CD4-positive, CD25-positive, alpha-beta regulatory T cell (primary cell): ENCODE measurements at regions not wholly inside any gene's neighbourhood (a gene's known extent, or its start where the extent isn't known, plus 50 kb on each side); places are given as distances from the start of the nearest gene placed in this dataset.

Experiments
- ATAC-seq, 2 donors: fragments of 150-1000 bp; cut with Tn5 transposase; one replicate each; pipeline ENCODE4 v1.10.0; 2021; ENCODE audit warnings: low read depth in 2 of 2, moderate number of reproducible peaks in 2 of 2, moderate library complexity in 1 of 2
- DNase-seq, 3 donors: peaks; one replicate each; pipeline versions ENCODE4 v3.0.0 to v3.0.0-alpha.2; 2012 to 2022; ENCODE audit warnings: mixed read lengths in 1 of 3
- H3K27ac ChIP-seq: one replicate; pipeline ENCODE4 v1.7.0; 2013; ENCODE audit warnings: mild to moderate bottlenecking, low read length; ENCODE audit not compliant: insufficient read depth, poor library complexity, severe bottlenecking
- H3K27me3 ChIP-seq: one replicate; pipeline ENCODE4 v1.7.0; 2013; ENCODE audit warnings: low read length; ENCODE audit not compliant: control insufficient read depth, insufficient read depth
- H3K36me3 ChIP-seq: one replicate; pipeline ENCODE4 v1.7.0; 2013; ENCODE audit warnings: mild to moderate bottlenecking, low read length, moderate library complexity; ENCODE audit not compliant: control insufficient read depth, insufficient read depth
- H3K4me1 ChIP-seq: 2 replicates; pipeline ENCODE4 v1.7.0; 2013; ENCODE audit warnings: mild to moderate bottlenecking, low read length; ENCODE audit not compliant: insufficient read depth, control insufficient read depth, poor library complexity, severe bottlenecking
- H3K4me3 ChIP-seq: one replicate; pipeline ENCODE4 v1.7.0; 2013; ENCODE audit warnings: low read depth, mild to moderate bottlenecking, low read length, moderate library complexity
- H3K9me3 ChIP-seq, 2 experiments: 1 replicate in 1 of 2; 2 replicates in 1 of 2; pipeline ENCODE4 v1.7.0; 2013; ENCODE audit warnings: low read length in 2 of 2, mild to moderate bottlenecking in 1 of 2, moderate library complexity in 1 of 2; ENCODE audit not compliant: control insufficient read depth in 2 of 2
- H3K27ac Mint-ChIP-seq, 3 donors: one replicate each; pipeline ENCODE4 v1.8.0; 2020 to 2022; ENCODE audit warnings: mild to moderate bottlenecking in 3 of 3, mixed read lengths in 3 of 3, moderate library complexity in 2 of 3
- H3K27me3 Mint-ChIP-seq: one replicate; pipeline ENCODE4 v1.8.0; 2022; ENCODE audit warnings: mild to moderate bottlenecking, mixed read lengths
- H3K36me3 Mint-ChIP-seq: one replicate; pipeline ENCODE4 v1.8.0; 2020; ENCODE audit warnings: mixed read lengths
- H3K4me1 Mint-ChIP-seq, 4 donors: one replicate each; pipeline ENCODE4 v1.8.0; 2020 to 2022; ENCODE audit warnings: mixed read lengths in 4 of 4, mild to moderate bottlenecking in 1 of 4
- H3K4me3 Mint-ChIP-seq, 4 donors: one replicate each; pipeline ENCODE4 v1.8.0; 2020 to 2022; ENCODE audit warnings: mild to moderate bottlenecking in 4 of 4, mixed read lengths in 4 of 4, moderate library complexity in 3 of 4
- H3K9me3 Mint-ChIP-seq, 7 donors: one replicate each; pipeline ENCODE4 v1.8.0; 2020 to 2022; ENCODE audit warnings: mixed read lengths in 7 of 7, mild to moderate bottlenecking in 3 of 7, moderate library complexity in 2 of 7

DNA sequence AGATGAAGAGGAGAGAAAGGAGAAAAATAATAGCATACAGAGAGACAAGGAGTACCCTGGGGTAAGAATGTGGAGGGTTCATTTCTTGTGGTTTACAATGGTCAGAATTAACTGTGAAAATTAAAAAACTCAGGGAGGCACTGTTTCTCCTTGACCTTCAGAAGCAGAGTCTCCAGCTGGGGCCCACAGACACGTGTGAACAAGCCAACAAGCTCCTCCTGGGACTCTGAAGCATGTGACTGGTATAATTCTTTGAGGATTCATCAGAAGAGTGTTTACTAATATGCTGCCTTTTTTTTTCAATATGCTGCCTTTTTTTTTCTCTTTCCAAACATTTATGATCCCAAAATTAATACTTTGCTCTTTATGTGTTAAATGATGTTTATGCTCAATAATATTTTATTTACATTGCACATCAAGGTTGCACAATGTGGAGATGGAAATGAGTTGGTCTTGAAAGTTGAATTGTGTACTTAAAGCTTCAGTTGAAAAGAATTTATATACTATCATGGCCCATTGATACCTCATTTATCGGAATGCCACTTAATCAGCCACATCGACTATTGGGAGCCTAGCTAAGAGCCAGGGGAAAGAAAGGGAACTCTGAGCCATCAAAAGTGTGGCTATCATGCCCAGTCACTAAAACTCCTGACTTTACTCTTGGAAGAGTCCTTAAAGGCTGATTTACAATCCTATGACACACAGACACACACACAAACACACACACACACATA, 134.7 kb upstream of the RHOBTB1 start:
- no peak overlapping the region for H3K27ac ChIP-seq
- no peaks in the 10 kb centered on the region for H3K4me1 ChIP-seq
- peak overlapping the region in 1 of 3 donors; percentile 14 for H3K27ac Mint-ChIP-seq
- no peak for ATAC-seq
- DNase-seq: no peak
- H3K4me3 Mint-ChIP-seq: no peak overlapping the region
- no peaks in the 10 kb centered on the region for H3K36me3 ChIP-seq
- H3K27me3 Mint-ChIP-seq: no peaks in the 10 kb centered on the region
- peaks cover 0 to 3% (median 0%) of the 10 kb centered on the region in 7 donors for H3K9me3 Mint-ChIP-seq
- no peaks in the 10 kb centered on the region for H3K27me3 ChIP-seq
- H3K4me1 Mint-ChIP-seq: no peaks in the 10 kb centered on the region
- H3K36me3 Mint-ChIP-seq: no peaks in the 10 kb centered on the region
- no peaks in the 10 kb centered on the region for H3K9me3 ChIP-seq
- no peak overlapping the region for H3K4me3 ChIP-seq

DNA sequence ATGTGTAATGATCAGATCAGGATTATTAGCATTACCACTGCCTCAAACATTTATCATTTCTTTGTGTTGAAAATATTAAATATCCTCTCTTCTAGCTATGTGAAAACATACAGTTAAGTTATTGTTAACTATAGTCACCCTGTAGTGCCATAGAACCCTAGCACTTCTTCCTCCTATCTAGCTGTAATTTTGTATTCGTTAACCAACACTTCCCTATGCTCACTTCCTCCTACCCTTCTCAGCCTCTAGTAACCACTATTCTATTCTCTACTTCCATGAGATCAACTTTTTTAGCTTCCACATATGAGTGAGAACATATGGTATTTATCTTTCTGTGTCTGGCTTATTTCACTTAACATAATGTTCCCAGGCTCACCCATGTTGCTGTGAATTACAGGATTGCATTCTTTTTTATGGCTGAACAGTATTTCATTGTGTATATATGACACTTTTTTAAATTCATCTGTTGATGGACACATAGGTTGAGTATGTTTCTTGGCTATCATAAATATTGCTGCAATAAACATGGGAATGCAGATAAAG, 132.7 kb upstream of the RHOBTB1 start:
- no peaks in the 10 kb centered on the region for H3K9me3 ChIP-seq
- no peak overlapping the region for H3K4me3 Mint-ChIP-seq
- peaks cover 0 to 2% (median 0%) of the 10 kb centered on the region in 4 donors for H3K4me1 Mint-ChIP-seq

GRCh38 chr10:61073391-61073790, 129.4 kb upstream of the RHOBTB1 start:
- no peaks in the 10 kb centered on the region for H3K4me1 ChIP-seq
- Mint-ChIP-seq H3K27me3 (no peaks in the 10 kb centered on the region), H3K27ac (no peak overlapping the region), H3K4me3 (no peak overlapping the region), H3K9me3 (peaks cover 0 to 3% (median 0%) of the 10 kb centered on the region in 7 donors), H3K36me3 (no peaks in the 10 kb centered on the region), H3K4me1 (peaks cover 0 to 2% (median 0%) of the 10 kb centered on the region in 4 donors)
- no peaks in the 10 kb centered on the region for H3K9me3 ChIP-seq
- DNase-seq (no peak), ATAC-seq (no peak)
- H3K4me3 ChIP-seq: no peak overlapping the region
- no peaks in the 10 kb centered on the region for H3K36me3 ChIP-seq
- no peak overlapping the region for H3K27ac ChIP-seq
- H3K27me3 ChIP-seq: no peaks in the 10 kb centered on the region

More for the DNA sequence above, 132.7 kb upstream of the RHOBTB1 start:
- H3K27ac Mint-ChIP-seq: no peak overlapping the region
- H3K27me3 ChIP-seq: no peaks in the 10 kb centered on the region
- H3K9me3 Mint-ChIP-seq: peaks cover 0 to 3% (median 0%) of the 10 kb centered on the region in 7 donors
- no peak for DNase-seq
- H3K36me3 ChIP-seq: no peaks in the 10 kb centered on the region
- H3K27ac ChIP-seq: no peak overlapping the region
- H3K36me3 Mint-ChIP-seq: no peaks in the 10 kb centered on the region
- ATAC-seq: no peak
- no peaks in the 10 kb centered on the region for H3K27me3 Mint-ChIP-seq
- no peak overlapping the region for H3K4me3 ChIP-seq
- no peaks in the 10 kb centered on the region for H3K4me1 ChIP-seq

GRCh38 chr10:61071580-61071979, 127.6 kb upstream of the RHOBTB1 start:
- no peaks in the 10 kb centered on the region for H3K4me1 ChIP-seq
- Mint-ChIP-seq H3K27ac (no peak overlapping the region), H3K9me3 (peaks cover 0 to 3% (median 0%) of the 10 kb centered on the region in 7 donors), H3K27me3 (peaks cover 4% of the 10 kb centered on the region), H3K4me1 (peaks cover 0 to 2% (median 0%) of the 10 kb centered on the region in 4 donors), H3K36me3 (no peaks in the 10 kb centered on the region), H3K4me3 (no peak overlapping the region)
- H3K27ac ChIP-seq: no peak overlapping the region
- no peak overlapping the region for H3K4me3 ChIP-seq
- no peaks in the 10 kb centered on the region for H3K27me3 ChIP-seq
- no peaks in the 10 kb centered on the region for H3K36me3 ChIP-seq
- ATAC-seq (no peak), DNase-seq (no peak)
- no peaks in the 10 kb centered on the region for H3K9me3 ChIP-seq

DNA sequence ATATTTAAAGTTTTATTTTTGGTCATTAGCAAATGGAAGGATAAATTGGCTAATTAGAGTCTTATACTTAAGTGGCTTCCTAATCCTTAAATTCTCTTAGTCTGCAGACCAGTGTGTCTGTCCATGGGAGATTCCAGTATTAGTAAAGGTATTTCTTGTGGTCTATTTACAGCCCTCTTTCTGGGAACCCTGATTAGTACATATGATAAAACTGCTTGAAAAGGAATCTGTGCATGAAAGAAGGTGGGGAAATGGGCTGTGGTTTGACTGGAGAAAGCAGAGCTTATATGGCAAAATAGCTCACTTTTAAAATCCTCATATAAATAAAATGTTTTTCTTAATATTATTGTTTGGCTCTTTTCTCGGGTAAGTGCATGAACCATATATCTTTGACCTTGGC, 124.5 kb upstream of the RHOBTB1 start:
- Mint-ChIP-seq H3K27ac (no peak overlapping the region), H3K4me1 (peaks cover 0 to 2% (median 0%) of the 10 kb centered on the region in 4 donors), H3K27me3 (peaks cover 4% of the 10 kb centered on the region), H3K4me3 (no peak overlapping the region), H3K9me3 (peaks cover 0 to 3% (median 0%) of the 10 kb centered on the region in 7 donors), H3K36me3 (no peaks in the 10 kb centered on the region)
- Histone ChIP-seq H3K36me3 (no peaks in the 10 kb centered on the region), H3K9me3 (no peaks in the 10 kb centered on the region), H3K4me1 (no peaks in the 10 kb centered on the region), H3K27me3 (no peaks in the 10 kb centered on the region), H3K27ac (no peak overlapping the region), H3K4me3 (no peak overlapping the region)
- no peak for ATAC-seq
- DNase-seq: no peak

DNA sequence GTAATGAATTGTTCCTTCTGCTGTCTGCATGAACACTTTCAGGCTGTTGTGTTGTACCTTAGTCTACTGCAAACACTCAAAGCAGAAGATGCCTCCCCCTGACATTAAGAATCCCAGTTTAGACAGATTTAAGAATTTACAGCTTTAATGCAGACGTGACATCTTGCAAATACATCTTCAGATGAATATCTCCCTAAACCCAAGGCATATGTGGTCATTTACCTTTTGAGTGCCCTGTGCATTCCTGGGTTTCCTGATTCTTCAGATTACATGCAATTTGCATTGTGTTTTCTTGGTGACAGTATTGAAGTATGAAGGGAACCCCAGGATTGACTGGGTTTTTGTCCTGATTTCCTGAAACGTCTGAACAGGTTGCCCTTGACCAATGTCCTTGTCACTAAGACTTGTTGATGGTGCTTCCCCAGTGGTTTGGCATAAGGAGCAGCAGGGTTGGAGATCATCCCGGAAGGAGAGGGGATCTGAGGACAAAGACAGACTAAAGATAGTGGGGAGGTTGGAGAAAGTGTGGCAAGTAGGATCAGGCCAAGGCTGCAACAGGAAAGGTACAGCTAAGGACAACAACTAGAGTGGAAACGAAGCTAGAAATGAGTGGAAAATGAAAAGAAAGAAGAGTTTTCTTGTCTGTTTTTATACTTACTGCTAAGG, 123.8 kb upstream of the RHOBTB1 start:
- Histone ChIP-seq H3K4me3 (no peak overlapping the region), H3K27me3 (no peaks in the 10 kb centered on the region), H3K4me1 (no peaks in the 10 kb centered on the region), H3K27ac (no peak overlapping the region), H3K36me3 (no peaks in the 10 kb centered on the region), H3K9me3 (no peaks in the 10 kb centered on the region)
- Mint-ChIP-seq H3K27me3 (peaks cover 4% of the 10 kb centered on the region), H3K36me3 (no peaks in the 10 kb centered on the region), H3K27ac (no peak overlapping the region), H3K4me3 (no peak overlapping the region), H3K9me3 (peaks cover 0 to 3% (median 0%) of the 10 kb centered on the region in 7 donors), H3K4me1 (peaks cover 0 to 2% (median 0%) of the 10 kb centered on the region in 4 donors)
- DNase-seq (no peak), ATAC-seq (no peak)

DNA sequence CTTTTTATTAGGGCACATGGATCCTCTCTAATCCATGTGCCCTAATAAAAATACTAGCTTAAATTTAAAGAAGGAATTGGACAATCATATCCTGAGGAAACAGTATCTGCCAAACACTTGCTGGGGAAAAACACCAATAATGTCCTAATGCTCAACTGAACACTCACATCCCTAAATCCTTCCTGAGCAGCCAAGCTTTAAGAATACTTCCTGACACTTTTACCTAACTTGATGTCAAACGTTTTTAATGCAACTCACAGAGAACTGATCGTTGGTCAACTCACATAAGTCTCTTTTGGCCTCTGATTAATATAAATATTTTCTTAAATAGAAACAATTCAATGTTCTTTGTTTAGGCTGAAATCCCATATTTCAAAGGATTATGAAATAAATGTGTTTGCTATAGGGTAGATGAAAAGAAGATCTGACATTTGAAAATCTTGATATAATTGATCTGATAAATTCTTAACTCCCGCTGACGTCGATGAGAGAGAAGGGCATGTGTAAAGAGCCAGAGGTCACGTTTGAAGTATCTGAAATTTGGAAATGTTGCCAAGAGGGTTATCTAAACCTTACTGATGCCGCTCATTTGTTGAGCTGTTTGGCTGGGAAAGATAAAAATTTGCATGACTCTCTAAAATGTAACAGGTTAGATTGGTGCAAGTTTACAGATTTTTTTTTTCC, 122.8 kb upstream of the RHOBTB1 start:
- H3K36me3 Mint-ChIP-seq: no peaks in the 10 kb centered on the region
- H3K4me1 Mint-ChIP-seq: peaks cover 0 to under 1% (median 0%) of the 10 kb centered on the region in 4 donors

More for the DNA sequence above, 122.8 kb upstream of the RHOBTB1 start:
- ATAC-seq: no peak
- H3K27ac ChIP-seq: no peak overlapping the region
- no peak overlapping the region for H3K27ac Mint-ChIP-seq
- H3K27me3 ChIP-seq: no peaks in the 10 kb centered on the region
- DNase-seq: no peak
- H3K27me3 Mint-ChIP-seq: peaks cover 4% of the 10 kb centered on the region
- H3K4me3 ChIP-seq: no peak overlapping the region
- no peaks in the 10 kb centered on the region for H3K4me1 ChIP-seq
- no peak overlapping the region for H3K4me3 Mint-ChIP-seq
- H3K9me3 ChIP-seq: no peaks in the 10 kb centered on the region
- H3K9me3 Mint-ChIP-seq: peaks cover 0 to 3% (median 0%) of the 10 kb centered on the region in 7 donors
- no peaks in the 10 kb centered on the region for H3K36me3 ChIP-seq
